Fibroblast of skin of abdomen (primary cell): ENCODE measurements at regions not wholly inside any gene's neighbourhood (a gene's known extent, or its start where the extent isn't known, plus 50 kb on each side); places are given as distances from the start of the nearest gene placed in this dataset.

Experiments
- DNase-seq: peaks from one replicate; pipeline ENCODE4 v3.0.0-alpha.2; 2013

- DNase-seq = no peak
These were observed 306.6 kb upstream of the SOX5 start for GRCh38 chr12:24255920-24256665.

GRCh38 chr12:24252602-24253001 lies 303.1 kb upstream of the SOX5 start:
- DNase-seq = no peak

GRCh38 chr12:24246934-24247333 lies 297.5 kb upstream of the SOX5 start:
- DNase-seq = no peak

GRCh38 chr12:24246376-24246775 lies 296.9 kb upstream of the SOX5 start:
- no peak for DNase-seq

GRCh38 chr12:24244801-24245200 lies 295.3 kb upstream of the SOX5 start:
- no peak for DNase-seq

GRCh38 chr12:24244231-24244630 lies 294.8 kb upstream of the SOX5 start:
- no peak for DNase-seq

- DNase-seq = no peak
These were observed 291.2 kb upstream of the SOX5 start for GRCh38 chr12:24240707-24241106.

GRCh38 chr12:24233519-24234246 lies 284.2 kb upstream of the SOX5 start:
- DNase-seq = no peak

GRCh38 chr12:24232531-24232930 lies 283.1 kb upstream of the SOX5 start:
- DNase-seq = no peak

- DNase-seq = no peak
These were observed 281.8 kb upstream of the SOX5 start for GRCh38 chr12:24231298-24231697.

GRCh38 chr12:24230061-24230701 lies 280.7 kb upstream of the SOX5 start:
- no peak for DNase-seq

- DNase-seq = no peak
These were observed 279.7 kb upstream of the SOX5 start for GRCh38 chr12:24229031-24229700.

GRCh38 chr12:24228371-24228770 lies 278.9 kb upstream of the SOX5 start:
- DNase-seq = no peak

GRCh38 chr12:24227551-24227950 lies 278.1 kb upstream of the SOX5 start:
- DNase-seq = no peak

GRCh38 chr12:24226745-24227350 lies 277.4 kb upstream of the SOX5 start:
- DNase-seq = peak; percentile 17

GRCh38 chr12:24224401-24224800 lies 274.9 kb upstream of the SOX5 start:
- DNase-seq = no peak

- DNase-seq = no peak
These were observed 274.5 kb upstream of the SOX5 start for GRCh38 chr12:24223926-24224325.

GRCh38 chr12:24222968-24223367 lies 273.5 kb upstream of the SOX5 start:
- DNase-seq = peak; percentile 6

- DNase-seq = no peak
These were observed 263.0 kb upstream of the SOX5 start for GRCh38 chr12:24212496-24212895.

- no peak for DNase-seq
These were observed 257.2 kb upstream of the SOX5 start for GRCh38 chr12:24206621-24207020.

GRCh38 chr12:24201258-24201970 lies 251.9 kb upstream of the SOX5 start:
- DNase-seq = no peak

GRCh38 chr12:24200010-24200409 lies 250.5 kb upstream of the SOX5 start:
- DNase-seq = no peak
